Tibial nerve (tissue), 4 donors: ENCODE measurements at regions not wholly inside any gene's neighbourhood (a gene's known extent, or its start where the extent isn't known, plus 50 kb on each side); places are given as distances from the start of the nearest gene placed in this dataset.

Experiments
- DNase-seq, 2 donors: peaks; one replicate each; pipeline ENCODE4 v3.0.0-alpha.2; 2019; ENCODE audit warnings: low spot score in 2 of 2
- H3K27ac ChIP-seq, 4 donors: fragments of 200-600 bp; sonication (generic) in 3 of 4; one replicate each; pipeline ENCODE4 v1.5.1; 2017 to 2019; ENCODE audit warnings: mild to moderate bottlenecking in 1 of 4
- H3K27me3 ChIP-seq, 2 donors: fragments of 200-600 bp; sonication (generic) in 1 of 2; one replicate each; pipeline versions ENCODE4 v1.5.1 to v1.6.0; 2017 to 2019
- H3K36me3 ChIP-seq, 3 donors: fragments of 200-600 bp; sonication (generic); one replicate each; pipeline ENCODE4 v1.5.1; 2018 to 2019
- H3K4me1 ChIP-seq, 4 donors: fragments of 200-600 bp; sonication (generic) in 3 of 4; one replicate each; pipeline ENCODE4 v1.5.1; 2017 to 2019
- H3K4me3 ChIP-seq, 4 donors: fragments of 200-600 bp; sonication (generic) in 3 of 4; one replicate each; pipeline ENCODE4 v1.5.1; 2017 to 2019; ENCODE audit warnings: mild to moderate bottlenecking in 1 of 4, moderate library complexity in 1 of 4
- H3K9me3 ChIP-seq, 4 donors: fragments of 200-600 bp; sonication (generic) in 3 of 4; one replicate each; pipeline ENCODE4 v1.5.1; 2017 to 2019
- EP300 ChIP-seq, 2 donors: sonication (generic); formaldehyde crosslinking; IDR thresholded peaks; one replicate each; pipeline ENCODE4 v1.6.1; 2017; ENCODE audit warnings: antibody characterized with exemption in 2 of 2, mild to moderate bottlenecking in 1 of 2
- POLR2A ChIP-seq, 2 donors: fragments of 450-650 bp; IDR thresholded peaks; one replicate each; pipeline ENCODE4 v1.6.1; 2017; ENCODE audit warnings: antibody characterized with exemption in 2 of 2, mild to moderate bottlenecking in 2 of 2, moderate library complexity in 2 of 2
- WGBS, 2 donors: methylation state at CpG; one replicate each; pipeline ENCODE4 v1.1.5; 2018; 5-methylcytosine and 5-hydroxymethylcytosine counted together
- TF ChIP-seq, protein P1 (sequence below), 5 experiments: fragments of 200-600 bp in 3 of 5; fragments of 450-650 bp in 2 of 5; sonication (generic) in 3 of 5; IDR thresholded peaks; one replicate each; pipeline ENCODE4 v1.5.1; 2016 to 2019; ENCODE audit warnings: antibody characterized with exemption in 5 of 5, mild to moderate bottlenecking in 3 of 5, moderate library complexity in 2 of 5

DNA sequence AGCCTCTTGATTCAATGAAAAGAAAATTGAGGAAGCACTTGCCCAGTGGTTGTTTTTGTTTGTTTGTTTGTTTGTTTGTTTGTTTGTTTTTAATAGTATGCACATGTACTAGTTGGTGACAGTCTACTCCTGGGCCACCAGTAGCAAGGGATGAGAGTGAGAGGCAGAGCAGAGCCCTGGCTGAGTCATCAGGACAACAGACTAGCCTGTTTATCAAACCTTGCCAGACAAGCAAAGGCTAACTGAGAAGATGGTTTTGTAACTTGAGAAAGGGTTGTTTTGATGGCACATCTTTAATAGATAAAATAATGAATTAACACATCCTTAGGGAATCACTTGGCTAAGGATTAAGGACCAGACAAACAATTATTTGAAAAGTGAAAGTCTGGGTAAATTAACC, 78.1 kb downstream of the INHBA start:
- TF ChIP-seq EP300 (IDR thresholded peaks at IDR 0.05) (no peak), POLR2A (IDR thresholded peaks at IDR 0.05) (no peak)
- TF ChIP-seq, protein P1, sequence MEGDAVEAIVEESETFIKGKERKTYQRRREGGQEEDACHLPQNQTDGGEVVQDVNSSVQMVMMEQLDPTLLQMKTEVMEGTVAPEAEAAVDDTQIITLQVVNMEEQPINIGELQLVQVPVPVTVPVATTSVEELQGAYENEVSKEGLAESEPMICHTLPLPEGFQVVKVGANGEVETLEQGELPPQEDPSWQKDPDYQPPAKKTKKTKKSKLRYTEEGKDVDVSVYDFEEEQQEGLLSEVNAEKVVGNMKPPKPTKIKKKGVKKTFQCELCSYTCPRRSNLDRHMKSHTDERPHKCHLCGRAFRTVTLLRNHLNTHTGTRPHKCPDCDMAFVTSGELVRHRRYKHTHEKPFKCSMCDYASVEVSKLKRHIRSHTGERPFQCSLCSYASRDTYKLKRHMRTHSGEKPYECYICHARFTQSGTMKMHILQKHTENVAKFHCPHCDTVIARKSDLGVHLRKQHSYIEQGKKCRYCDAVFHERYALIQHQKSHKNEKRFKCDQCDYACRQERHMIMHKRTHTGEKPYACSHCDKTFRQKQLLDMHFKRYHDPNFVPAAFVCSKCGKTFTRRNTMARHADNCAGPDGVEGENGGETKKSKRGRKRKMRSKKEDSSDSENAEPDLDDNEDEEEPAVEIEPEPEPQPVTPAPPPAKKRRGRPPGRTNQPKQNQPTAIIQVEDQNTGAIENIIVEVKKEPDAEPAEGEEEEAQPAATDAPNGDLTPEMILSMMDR (IDR thresholded peaks at IDR 0.05), result no peak
- Histone ChIP-seq H3K36me3 (no peaks in the 10 kb centered on the region), H3K4me3 (no peak overlapping the region), H3K27ac (no peak overlapping the region), H3K27me3 (no peaks in the 10 kb centered on the region), H3K4me1 (no peaks in the 10 kb centered on the region), H3K9me3 (no peaks in the 10 kb centered on the region)
- peak in 1 of 2 donors; percentile 20 for DNase-seq

- Histone ChIP-seq H3K36me3 (no peaks in the 10 kb centered on the region), H3K9me3 (no peaks in the 10 kb centered on the region), H3K27ac (no peak overlapping the region), H3K27me3 (no peaks in the 10 kb centered on the region), H3K4me1 (no peaks in the 10 kb centered on the region), H3K4me3 (no peak overlapping the region)
- no peak for DNase-seq
- WGBS, 2 donors, result 77 to 90% methylated on average over 7 of the region's 7 CpGs
- TF ChIP-seq, protein P1 (IDR thresholded peaks at IDR 0.05), result no peak
- TF ChIP-seq EP300 (IDR thresholded peaks at IDR 0.05), result no peak
- TF ChIP-seq POLR2A (IDR thresholded peaks at IDR 0.05), result no peak
Measured at GRCh38 chr7:41621953-41622831, 80.7 kb downstream of the INHBA start.

DNA sequence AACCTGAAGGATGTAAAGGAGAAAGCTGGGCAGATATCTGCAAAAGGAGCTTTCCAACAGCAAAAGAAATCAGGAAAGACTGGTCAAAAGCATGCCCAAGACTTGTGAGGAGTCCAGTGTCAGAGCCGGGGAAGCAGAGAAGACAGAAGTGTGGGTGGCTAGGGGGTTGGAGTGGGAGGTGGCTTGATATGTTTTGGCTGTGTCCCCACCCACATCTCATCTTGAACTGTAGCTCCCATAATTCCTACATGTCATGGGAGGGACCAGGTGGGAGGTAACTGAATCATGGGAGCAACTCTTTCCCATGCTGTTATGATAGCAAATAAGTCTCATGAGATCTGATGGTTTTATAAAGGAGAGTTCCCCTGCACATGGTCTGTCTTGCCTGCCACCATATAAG, 84.9 kb downstream of the INHBA start:
- 91 to 94% methylated on average over 1 of the region's 1 CpG for WGBS, 2 donors
- H3K4me1 ChIP-seq, result no peaks in the 10 kb centered on the region
- H3K36me3 ChIP-seq, result no peaks in the 10 kb centered on the region
- DNase-seq, result no peak
- TF ChIP-seq EP300 (IDR thresholded peaks at IDR 0.05) (no peak), POLR2A (IDR thresholded peaks at IDR 0.05) (no peak)
- TF ChIP-seq, protein P1 (IDR thresholded peaks at IDR 0.05), result no peak
- H3K27me3 ChIP-seq, result no peaks in the 10 kb centered on the region
- H3K4me3 ChIP-seq, result no peak overlapping the region
- H3K9me3 ChIP-seq, result no peaks in the 10 kb centered on the region
- no peak overlapping the region for H3K27ac ChIP-seq

DNA sequence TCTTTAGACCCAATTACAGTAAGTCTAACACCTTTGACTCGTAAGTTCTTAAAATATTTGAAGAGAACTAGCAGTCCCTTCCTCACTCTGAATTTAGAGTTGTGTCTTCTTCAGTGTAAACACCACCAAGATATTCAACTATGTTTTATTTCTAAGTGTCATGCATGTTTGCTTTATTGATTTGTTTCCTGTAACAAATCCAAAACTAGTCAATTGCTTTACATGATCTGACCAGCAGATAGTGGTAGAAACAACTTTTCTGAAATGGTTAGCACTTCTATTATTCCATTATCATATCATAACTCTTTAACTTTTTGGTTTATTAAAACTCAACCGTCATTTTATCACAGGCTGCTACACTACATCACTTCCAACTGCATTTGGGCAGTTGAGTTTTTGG, 90.1 kb downstream of the INHBA start:
- DNase-seq, result no peak

DNA sequence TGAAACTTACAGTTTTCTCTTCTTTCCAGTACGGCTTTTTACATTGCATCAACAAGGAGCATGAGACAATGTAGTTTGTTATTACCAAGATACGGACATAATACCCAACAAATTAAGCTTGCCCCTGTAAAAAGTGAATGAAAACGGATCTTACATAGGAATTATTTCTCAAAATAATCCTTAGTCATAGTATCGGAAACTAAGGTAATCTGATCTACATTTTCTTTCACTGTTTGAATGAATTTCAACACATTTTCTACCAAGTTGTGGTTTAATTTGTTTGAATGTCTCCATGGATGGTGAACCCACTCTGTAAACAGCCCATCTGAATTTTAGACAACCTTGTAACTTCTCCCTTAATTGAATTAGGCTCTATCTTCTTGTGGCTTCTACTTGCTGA, 90.5 kb downstream of the INHBA start:
- Histone ChIP-seq H3K36me3 (no peaks in the 10 kb centered on the region), H3K9me3 (no peaks in the 10 kb centered on the region), H3K27me3 (no peaks in the 10 kb centered on the region), H3K4me3 (no peak overlapping the region), H3K4me1 (no peaks in the 10 kb centered on the region), H3K27ac (no peak overlapping the region)
- DNase-seq, result no peak
- 87 to 90% methylated on average over 4 of the region's 4 CpGs for WGBS, 2 donors
- TF ChIP-seq EP300 (IDR thresholded peaks at IDR 0.05) (no peak), POLR2A (IDR thresholded peaks at IDR 0.05) (no peak)
- TF ChIP-seq, protein P1 (IDR thresholded peaks at IDR 0.05), result no peak

More for the DNA sequence above, 90.1 kb downstream of the INHBA start:
- Histone ChIP-seq H3K27ac (no peak overlapping the region), H3K4me1 (no peaks in the 10 kb centered on the region), H3K4me3 (no peak overlapping the region), H3K9me3 (no peaks in the 10 kb centered on the region), H3K36me3 (no peaks in the 10 kb centered on the region), H3K27me3 (no peaks in the 10 kb centered on the region)
- TF ChIP-seq EP300 (IDR thresholded peaks at IDR 0.05), result no peak
- TF ChIP-seq POLR2A (IDR thresholded peaks at IDR 0.05), result no peak
- TF ChIP-seq, protein P1 (IDR thresholded peaks at IDR 0.05), result no peak
- 92 to 97% methylated on average over 2 of the region's 2 CpGs for WGBS, 2 donors
